ENCODE measurements at regions not wholly inside any gene's neighbourhood (a gene's known extent, or its start where the extent isn't known, plus 50 kb on each side); places are given as distances from the start of the nearest gene placed in this dataset.

DNA sequence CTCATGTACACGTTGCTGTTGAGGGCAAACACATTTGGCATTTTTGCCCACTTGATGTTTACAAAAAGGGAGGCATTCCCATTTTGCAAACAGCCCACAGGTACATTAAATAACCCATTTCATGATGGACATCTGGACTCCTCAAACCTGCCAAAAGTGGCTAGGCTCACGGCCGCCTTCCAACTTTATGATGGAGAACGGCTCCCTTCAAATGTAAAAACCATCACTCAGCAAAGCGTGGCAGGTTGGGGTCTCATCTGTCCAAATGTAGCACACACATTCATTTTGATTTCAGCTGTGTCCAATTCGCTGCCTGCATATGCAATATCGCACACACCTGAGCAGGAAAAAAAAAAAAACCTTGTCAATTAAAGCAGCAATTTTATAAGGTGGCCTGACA, 417.8 kb downstream of the TMEM114 start:
- FAIRE-seq (no peak), DNase-seq (ENCODE audit: low read depth in 1 of 2, low spot score in 2 of 2) (no peak)
- Histone ChIP-seq H3K23ac (ENCODE audit: insufficient read length) (no peak overlapping the region), H3K23me2 (ENCODE audit: low read depth, low read length) (no peaks in the 10 kb centered on the region), H4K20me1 (replicated peaks in 1 of 2; ENCODE audit: control insufficient read depth in 1 of 2, insufficient read depth in 2 of 2, low read length in 2 of 2) (no peaks in the 10 kb centered on the region), H3K14ac (ENCODE audit: insufficient read length) (no peak overlapping the region), H3K4me1 (replicated peaks in 1 of 4; ENCODE audit: control insufficient read depth in 3 of 4, insufficient read depth in 4 of 4, low read length in 3 of 4) (no peaks in the 10 kb centered on the region), H3K79me2 (ENCODE audit: control insufficient read depth in 1 of 2, insufficient read depth in 2 of 2, low read length in 2 of 2) (no peaks in the 10 kb centered on the region), H2AFZ (ENCODE audit: low read length) (no peak overlapping the region), H3K36me3 (ENCODE audit: control insufficient read depth in 2 of 4, insufficient read depth in 4 of 4, low read length in 3 of 4) (no peaks in the 10 kb centered on the region), H2BK5ac (ENCODE audit: low read depth, low read length) (no peak overlapping the region), H3K56ac (replicated peaks; ENCODE audit: insufficient read length, low read depth, low read length) (no peak overlapping the region), H3K4me3 (ENCODE audit: extremely low read depth in 1 of 4, insufficient read depth in 2 of 4, low read depth in 3 of 4, low read length in 4 of 4) (no peak overlapping the region), H2AK5ac (ENCODE audit: low read depth, low read length) (no peak overlapping the region), H3K79me1 (ENCODE audit: low read depth, low read length) (no peaks in the 10 kb centered on the region), H3K18ac (ENCODE audit: extremely low read depth, low read length) (no peak overlapping the region), H3K27ac (ENCODE audit: low read depth, low read length) (no peak overlapping the region), H2BK15ac (ENCODE audit: low read length) (no peak overlapping the region), H2BK120ac (replicated peaks; ENCODE audit: low read depth, low read length) (no peak overlapping the region), H3K4ac (replicated peaks; ENCODE audit: insufficient read length, low read depth, low read length) (no peak overlapping the region), H3K9me3 (ENCODE audit: insufficient read depth in 2 of 2, low read depth in 1 of 2, low read length in 1 of 2) (no peaks in the 10 kb centered on the region), H2BK12ac (ENCODE audit: low read depth, low read length) (no peak overlapping the region), H3K27me3 (replicated peaks in 1 of 4; ENCODE audit: control insufficient read depth in 3 of 4, extremely low read depth in 1 of 4, insufficient read depth in 3 of 4, low read length in 3 of 4) (no peaks in the 10 kb centered on the region), H2BK20ac (ENCODE audit: low read length) (no peak overlapping the region), H4K91ac (replicated peaks; ENCODE audit: insufficient read length, low read length) (no peak overlapping the region), H4K8ac (ENCODE audit: extremely low read depth, insufficient read depth, low read length) (no peak overlapping the region), H4K5ac (ENCODE audit: insufficient read length, low read depth, low read length) (no peak overlapping the region), H3K9ac (replicated peaks in 1 of 4; ENCODE audit: extremely low read depth in 1 of 4, low read depth in 3 of 4, low read length in 3 of 4) (no peak overlapping the region), H3K4me2 (ENCODE audit: insufficient read depth in 1 of 2, low read depth in 2 of 2, low read length in 2 of 2) (no peak overlapping the region)
- ChIA-PET POLR2A (ENCODE audit: partially characterized antibody) (no interaction called here), CTCF (ENCODE audit: partially characterized antibody) (interaction anchor here (1.0 to 1.4 kb wide), 4 partner anchors 11 to 1490 kb away, joined by 3 to 4 read pairs (median 3); no protein-coding TSS in a partner anchor)
- 84% methylated on average over 7 of the region's 7 CpGs; no CpG with 5 or more reads in 1 of the 2 experiments for WGBS, 2 experiments (ENCODE audit: extremely low coverage in 1 of 2, insufficient coverage in 1 of 2, insufficient read length in 1 of 2, insufficient replicate concordance in 2 of 2, low coverage in 1 of 2, low lambda C conversion rate in 2 of 2, missing lambda C conversion rate in 1 of 2)
- TF ChIP-seq RFX5 (IDR thresholded peaks at IDR 0.05; ENCODE audit: borderline replicate concordance, low read depth, low read length) (no peak), SIRT6 (IDR thresholded peaks at IDR 0.05; ENCODE audit: low read length) (no peak), RAD21 (IDR thresholded peaks at IDR 0.05 in 1 of 2, conservative IDR thresholded peaks at IDR 0.05 in 1 of 2; ENCODE audit: low read depth in 2 of 2, low read length in 2 of 2) (no peak), EZH2 (IDR thresholded peaks at IDR 0.05; ENCODE audit: low read depth, low read length, severe bottlenecking) (no peak), RBBP5 (IDR thresholded peaks at IDR 0.05; ENCODE audit: borderline replicate concordance, low read depth, low read length) (no peak), GTF2F1 (IDR thresholded peaks at IDR 0.05; ENCODE audit: borderline replicate concordance, low read depth, low read length) (no peak), HDAC2 (IDR thresholded peaks at IDR 0.05; ENCODE audit: borderline replicate concordance in 1 of 2, low read depth in 2 of 2, low read length in 2 of 2) (no peak), TAF7 (optimal IDR thresholded peaks at IDR 0.05; ENCODE audit: borderline replicate concordance, low read depth, low read length) (no peak), E2F6 (IDR thresholded peaks at IDR 0.05) (no peak), CBX5 (IDR thresholded peaks at IDR 0.05; ENCODE audit: low read depth, low read length) (no peak), TCF12 (IDR thresholded peaks at IDR 0.05; ENCODE audit: low read depth, low read length) (no peak), RNF2 (IDR thresholded peaks at IDR 0.05; ENCODE audit: borderline replicate concordance, low read depth, low read length, missing control alignments, poor library complexity, severe bottlenecking) (no peak), ZNF274 (IDR thresholded peaks at IDR 0.05; ENCODE audit: borderline replicate concordance, extremely low read depth, low read length) (no peak)
